ENCODE measurements at regions not wholly inside any gene's neighbourhood (a gene's known extent, or its start where the extent isn't known, plus 50 kb on each side); places are given as distances from the start of the nearest gene placed in this dataset.

GRCh38 chr6:102680413-102680812 lies 1286.9 kb downstream of the GRIK2 start:
- H3K9me3 ChIP-seq (replicated peaks): no peaks in the 10 kb centered on the region
- H3K4me1 ChIP-seq (replicated peaks): no peaks in the 10 kb centered on the region
- no peak overlapping the region for H3K27ac ChIP-seq
- H3K27me3 ChIP-seq (replicated peaks): no peaks in the 10 kb centered on the region
- no peak for DNase-seq (ENCODE audit: low read depth in 1 of 2, low spot score in 2 of 2)
- H3K4me3 ChIP-seq: no peak overlapping the region
- H3K36me3 ChIP-seq: no peaks in the 10 kb centered on the region

- H3K4me1 ChIP-seq (replicated peaks): no peaks in the 10 kb centered on the region
- no peak overlapping the region for H3K4me3 ChIP-seq
- no peaks in the 10 kb centered on the region for H3K36me3 ChIP-seq
- no peak for DNase-seq (ENCODE audit: low read depth in 1 of 2, low spot score in 2 of 2)
- no peaks in the 10 kb centered on the region for H3K27me3 ChIP-seq (replicated peaks)
- H3K27ac ChIP-seq: no peak overlapping the region
- H3K9me3 ChIP-seq (replicated peaks): no peaks in the 10 kb centered on the region
Observed at GRCh38 chr6:102679865-102680264, 1286.4 kb downstream of the GRIK2 start.

GRCh38 chr6:102677225-102677624 lies 1283.7 kb downstream of the GRIK2 start:
- H3K36me3 ChIP-seq: no peaks in the 10 kb centered on the region
- H3K9me3 ChIP-seq (replicated peaks): no peaks in the 10 kb centered on the region
- no peaks in the 10 kb centered on the region for H3K4me1 ChIP-seq (replicated peaks)
- DNase-seq (ENCODE audit: low read depth in 1 of 2, low spot score in 2 of 2): no peak
- no peak overlapping the region for H3K4me3 ChIP-seq
- no peaks in the 10 kb centered on the region for H3K27me3 ChIP-seq (replicated peaks)
- no peak overlapping the region for H3K27ac ChIP-seq

- Histone ChIP-seq H3K27ac (no peak overlapping the region), H3K36me3 (no peaks in the 10 kb centered on the region), H3K9me3 (replicated peaks) (no peaks in the 10 kb centered on the region), H3K4me3 (no peak overlapping the region), H3K4me1 (replicated peaks) (no peaks in the 10 kb centered on the region), H3K27me3 (replicated peaks) (no peaks in the 10 kb centered on the region)
- DNase-seq (ENCODE audit: low read depth in 1 of 2, low spot score in 2 of 2): no peak
Observed at GRCh38 chr6:102670735-102671134, 1277.2 kb downstream of the GRIK2 start.

- Histone ChIP-seq H3K36me3 (no peaks in the 10 kb centered on the region), H3K27me3 (replicated peaks) (no peaks in the 10 kb centered on the region), H3K4me3 (no peak overlapping the region), H3K4me1 (replicated peaks) (no peaks in the 10 kb centered on the region), H3K27ac (no peak overlapping the region), H3K9me3 (replicated peaks) (no peaks in the 10 kb centered on the region)
- no peak for DNase-seq (ENCODE audit: low read depth in 1 of 2, low spot score in 2 of 2)
Observed at GRCh38 chr6:102662851-102663250, 1269.3 kb downstream of the GRIK2 start.

- no peaks in the 10 kb centered on the region for H3K4me1 ChIP-seq (replicated peaks)
- no peak overlapping the region for H3K27ac ChIP-seq
- H3K9me3 ChIP-seq (replicated peaks): no peaks in the 10 kb centered on the region
- H3K36me3 ChIP-seq: no peaks in the 10 kb centered on the region
- no peak overlapping the region for H3K4me3 ChIP-seq
- no peak for DNase-seq (ENCODE audit: low read depth in 1 of 2, low spot score in 2 of 2)
- H3K27me3 ChIP-seq (replicated peaks): no peaks in the 10 kb centered on the region
Observed at GRCh38 chr6:102660303-102660702, 1266.8 kb downstream of the GRIK2 start.

- H3K27me3 ChIP-seq (replicated peaks): no peaks in the 10 kb centered on the region
- no peaks in the 10 kb centered on the region for H3K4me1 ChIP-seq (replicated peaks)
- no peaks in the 10 kb centered on the region for H3K9me3 ChIP-seq (replicated peaks)
- H3K4me3 ChIP-seq: no peak overlapping the region
- no peak for DNase-seq (ENCODE audit: low read depth in 1 of 2, low spot score in 2 of 2)
- H3K27ac ChIP-seq: no peak overlapping the region
- H3K36me3 ChIP-seq: no peaks in the 10 kb centered on the region
Observed at GRCh38 chr6:102655823-102656222, 1262.3 kb downstream of the GRIK2 start.

- H3K27me3 ChIP-seq (replicated peaks): no peaks in the 10 kb centered on the region
- no peaks in the 10 kb centered on the region for H3K36me3 ChIP-seq
- no peaks in the 10 kb centered on the region for H3K9me3 ChIP-seq (replicated peaks)
- H3K4me3 ChIP-seq: no peak overlapping the region
- no peaks in the 10 kb centered on the region for H3K4me1 ChIP-seq (replicated peaks)
- H3K27ac ChIP-seq: no peak overlapping the region
- no peak for DNase-seq (ENCODE audit: low read depth in 1 of 2, low spot score in 2 of 2)
Observed at GRCh38 chr6:102641426-102641825, 1247.9 kb downstream of the GRIK2 start.

GRCh38 chr6:102631921-102632320 lies 1238.4 kb downstream of the GRIK2 start:
- Histone ChIP-seq H3K27me3 (replicated peaks) (no peaks in the 10 kb centered on the region), H3K9me3 (replicated peaks) (no peaks in the 10 kb centered on the region), H3K36me3 (no peaks in the 10 kb centered on the region), H3K4me1 (replicated peaks) (no peaks in the 10 kb centered on the region), H3K4me3 (no peak overlapping the region), H3K27ac (no peak overlapping the region)
- no peak for DNase-seq (ENCODE audit: low read depth in 1 of 2, low spot score in 2 of 2)

- no peak overlapping the region for H3K27ac ChIP-seq
- H3K4me1 ChIP-seq (replicated peaks): no peaks in the 10 kb centered on the region
- H3K36me3 ChIP-seq: no peaks in the 10 kb centered on the region
- H3K9me3 ChIP-seq (replicated peaks): peaks cover 3% of the 10 kb centered on the region; the same call in 1 of the 2 replicates
- no peaks in the 10 kb centered on the region for H3K27me3 ChIP-seq (replicated peaks)
- no peak for DNase-seq (ENCODE audit: low read depth in 1 of 2, low spot score in 2 of 2)
- no peak overlapping the region for H3K4me3 ChIP-seq
Observed at GRCh38 chr6:102623201-102623600, 1229.7 kb downstream of the GRIK2 start.

- H3K27me3 ChIP-seq (replicated peaks): no peaks in the 10 kb centered on the region
- H3K9me3 ChIP-seq (replicated peaks): 0 out of 2 replicates have a peak, but pooled peaks cover 3% of the 10 kb centered on the region
- H3K36me3 ChIP-seq: no peaks in the 10 kb centered on the region
- no peak for DNase-seq (ENCODE audit: low read depth in 1 of 2, low spot score in 2 of 2)
- H3K27ac ChIP-seq: no peak overlapping the region
- H3K4me1 ChIP-seq (replicated peaks): no peaks in the 10 kb centered on the region
- H3K4me3 ChIP-seq: no peak overlapping the region
Observed at GRCh38 chr6:102619585-102619984, 1226.1 kb downstream of the GRIK2 start.

GRCh38 chr6:102582569-102582968 lies 1189.1 kb downstream of the GRIK2 start:
- Histone ChIP-seq H3K9me3 (replicated peaks) (no peaks in the 10 kb centered on the region), H3K27ac (no peak overlapping the region), H3K27me3 (replicated peaks) (no peaks in the 10 kb centered on the region; the same call in 1 of the 2 replicates), H3K4me1 (replicated peaks) (no peaks in the 10 kb centered on the region), H3K4me3 (no peak overlapping the region), H3K36me3 (no peaks in the 10 kb centered on the region)
- DNase-seq (ENCODE audit: low read depth in 1 of 2, low spot score in 2 of 2): no peak

GRCh38 chr6:102581378-102582124 lies 1188.0 kb downstream of the GRIK2 start:
- no peak overlapping the region for H3K27ac ChIP-seq
- H3K4me3 ChIP-seq: no peak overlapping the region
- no peaks in the 10 kb centered on the region for H3K9me3 ChIP-seq (replicated peaks)
- no peak for DNase-seq (ENCODE audit: low read depth in 1 of 2, low spot score in 2 of 2)
- no peaks in the 10 kb centered on the region for H3K4me1 ChIP-seq (replicated peaks)
- H3K36me3 ChIP-seq: no peaks in the 10 kb centered on the region
- no peaks in the 10 kb centered on the region; the same call in 1 of the 2 replicates for H3K27me3 ChIP-seq (replicated peaks)

- no peaks in the 10 kb centered on the region for H3K4me1 ChIP-seq (replicated peaks)
- no peak overlapping the region for H3K27ac ChIP-seq
- H3K27me3 ChIP-seq (replicated peaks): no peaks in the 10 kb centered on the region
- no peak overlapping the region for H3K4me3 ChIP-seq
- H3K9me3 ChIP-seq (replicated peaks): peaks cover under 1% of the 10 kb centered on the region; the same call in 1 of the 2 replicates
- no peak for DNase-seq (ENCODE audit: low read depth in 1 of 2, low spot score in 2 of 2)
- no peaks in the 10 kb centered on the region for H3K36me3 ChIP-seq
Observed at GRCh38 chr6:102571236-102571908, 1177.9 kb downstream of the GRIK2 start.

Measured in SJSA1 (cell line).